CD4-positive, alpha-beta T cell treated with Interleukin-17A for 4 hours (primary cell): ENCODE measurements at regions not wholly inside any gene's neighbourhood (a gene's known extent, or its start where the extent isn't known, plus 50 kb on each side); places are given as distances from the start of the nearest gene placed in this dataset.

Source experiments
- DNase-seq: peaks from one replicate; pipeline ENCODE4 v3.0.0-alpha.2; 2020; ENCODE audit warnings: mixed read lengths

DNA sequence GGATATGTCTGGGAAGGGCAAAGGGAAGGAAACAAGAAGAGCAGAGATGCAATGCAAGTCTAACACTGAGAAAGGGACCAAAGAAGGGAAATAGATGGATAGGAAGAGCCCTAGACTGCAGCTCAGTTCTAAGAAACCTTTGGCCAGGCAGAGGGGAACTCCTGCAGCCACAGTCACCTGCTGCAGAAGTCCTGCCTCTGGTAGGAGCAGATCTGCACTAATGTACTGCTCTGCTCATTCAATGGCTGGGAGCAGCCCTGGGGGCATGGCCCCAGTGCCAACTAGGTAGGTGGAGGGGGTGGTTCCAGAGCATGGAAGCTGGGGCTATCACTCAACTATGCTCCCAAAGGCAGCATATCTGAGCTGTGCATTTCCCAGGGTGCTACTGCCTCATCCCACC lies 388.9 kb downstream of the PCNX1 start:
- no peak for DNase-seq

DNA sequence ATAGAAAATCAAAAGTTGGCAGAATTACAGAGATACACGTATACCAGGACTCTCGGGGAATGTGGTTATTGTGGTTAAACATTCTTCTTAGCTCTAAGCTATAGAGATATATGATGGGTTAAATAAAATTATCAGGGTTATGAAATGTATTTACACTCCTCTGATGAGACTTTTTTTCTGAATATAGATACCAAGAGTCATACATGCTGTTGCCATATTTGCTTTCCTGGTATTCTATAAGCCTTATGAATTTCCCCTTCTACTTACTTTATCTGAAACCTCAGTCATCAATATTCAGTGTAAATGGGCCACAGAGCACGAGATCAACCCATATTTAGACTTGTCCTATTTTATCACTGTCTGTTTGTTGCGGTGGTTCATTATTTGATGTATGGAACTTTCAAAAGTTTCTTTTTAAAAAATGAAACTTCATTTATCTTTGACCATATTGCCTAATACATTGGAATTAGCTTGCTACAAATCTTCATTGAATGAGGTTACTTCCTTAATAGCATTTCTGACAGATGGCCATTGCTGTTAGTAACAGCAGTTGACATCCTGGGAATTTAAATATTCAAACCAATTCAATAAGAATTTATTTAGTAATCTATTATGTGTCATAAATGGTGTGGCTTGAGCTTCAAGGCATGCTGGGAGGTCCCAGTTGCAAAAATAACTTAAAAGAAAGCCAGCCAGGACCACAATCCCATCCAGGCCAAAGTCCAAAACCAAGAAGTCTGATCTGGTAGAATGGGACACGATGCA lies 393.5 kb downstream of the PCNX1 start:
- no peak for DNase-seq

DNA sequence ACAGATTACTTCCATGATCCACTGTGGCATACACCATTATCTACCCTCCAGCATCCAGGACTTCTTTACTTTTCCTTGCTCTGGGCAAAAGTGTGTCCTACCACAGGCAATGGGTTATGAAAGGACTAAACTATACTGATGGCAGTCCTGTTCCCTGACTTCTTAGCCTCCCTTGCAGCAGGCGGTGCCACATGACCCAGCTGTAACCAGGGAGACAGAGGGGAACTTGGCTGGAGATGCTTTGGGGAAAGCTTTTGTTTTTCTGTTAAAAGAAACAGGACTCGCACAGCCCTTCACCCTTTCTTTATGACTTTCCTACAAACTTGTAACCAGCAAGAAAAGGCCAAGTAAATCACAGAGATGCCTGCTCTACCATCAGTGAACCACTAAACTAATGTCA lies 394.4 kb downstream of the PCNX1 start:
- DNase-seq, result no peak

DNA sequence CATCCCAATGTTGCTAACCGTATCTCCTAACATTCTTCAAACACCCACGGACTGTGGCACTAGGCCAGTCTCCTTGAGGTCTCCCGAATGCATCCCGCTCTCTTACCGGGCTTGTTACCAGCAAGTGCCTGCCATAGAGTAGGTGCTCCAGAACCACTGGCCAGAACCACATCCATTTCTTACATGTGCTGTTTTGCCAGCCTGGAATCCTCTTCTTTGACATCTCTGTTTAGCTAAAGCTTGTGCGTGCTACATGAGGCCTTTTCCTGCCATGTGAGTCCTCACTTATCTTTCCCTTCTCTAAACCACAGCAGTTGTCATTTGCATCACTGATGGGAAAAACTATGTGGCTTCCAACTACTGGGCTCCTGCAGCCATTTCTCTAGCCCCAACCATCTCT lies 397.4 kb downstream of the PCNX1 start:
- no peak for DNase-seq

DNA sequence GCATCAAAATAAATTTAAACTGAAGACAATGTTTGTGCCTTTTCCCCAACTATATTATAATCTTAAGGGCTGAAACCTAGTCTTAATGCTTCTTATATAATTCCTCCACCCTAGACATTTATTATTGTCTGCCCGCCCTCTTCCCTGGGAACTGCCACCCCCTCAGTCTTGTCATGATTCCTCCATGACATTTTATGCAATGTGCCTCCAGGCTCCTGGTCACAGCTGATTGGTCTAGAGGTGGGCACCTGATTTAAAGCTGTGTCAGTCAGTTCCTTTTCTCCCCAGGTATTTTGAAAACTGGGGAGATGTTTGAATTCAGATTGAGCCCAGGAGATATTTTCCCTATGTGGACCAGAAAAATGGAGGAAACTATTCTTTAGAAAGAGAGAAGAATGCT lies 401.4 kb downstream of the PCNX1 start:
- DNase-seq, result no peak

DNA sequence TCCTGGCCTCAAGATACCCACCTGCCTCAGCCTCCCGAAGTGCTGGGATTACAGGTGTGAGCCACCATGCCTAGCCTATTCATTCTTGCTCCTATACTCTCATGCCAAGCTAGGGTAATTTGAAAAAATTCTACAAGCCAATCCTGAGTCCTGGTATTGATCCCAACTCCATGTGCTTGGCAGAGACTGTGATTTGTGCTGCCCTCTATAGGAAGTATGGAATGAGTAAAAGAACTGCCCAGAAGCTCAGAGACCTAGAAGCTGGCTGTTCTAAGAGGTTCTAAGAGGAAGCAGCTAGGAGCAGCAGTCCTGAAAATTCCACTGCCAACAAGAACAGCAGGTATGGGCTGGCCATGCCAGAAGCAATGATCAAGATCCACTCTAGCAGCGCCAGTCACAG lies 402.5 kb downstream of the PCNX1 start:
- no peak for DNase-seq

DNA sequence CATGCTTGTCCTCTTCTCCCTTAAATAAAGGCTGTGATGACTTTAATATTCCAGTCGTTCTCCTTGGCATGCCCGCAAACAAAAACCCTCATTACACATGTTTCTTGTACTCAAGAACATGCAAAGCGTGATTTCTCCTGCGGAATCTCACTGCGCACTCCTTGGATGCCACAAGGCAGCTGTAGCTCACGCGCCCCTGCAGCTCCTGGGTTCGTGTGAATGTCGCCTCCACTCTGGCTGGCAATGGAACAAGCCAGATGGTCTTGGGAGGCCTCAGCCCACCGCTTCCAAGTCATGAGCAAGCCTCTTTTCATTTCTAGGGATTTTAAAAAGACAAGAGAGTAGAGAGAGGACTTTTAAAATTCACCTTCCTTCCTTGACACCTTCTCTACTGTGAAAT lies 403.8 kb downstream of the PCNX1 start:
- DNase-seq, result no peak

DNA sequence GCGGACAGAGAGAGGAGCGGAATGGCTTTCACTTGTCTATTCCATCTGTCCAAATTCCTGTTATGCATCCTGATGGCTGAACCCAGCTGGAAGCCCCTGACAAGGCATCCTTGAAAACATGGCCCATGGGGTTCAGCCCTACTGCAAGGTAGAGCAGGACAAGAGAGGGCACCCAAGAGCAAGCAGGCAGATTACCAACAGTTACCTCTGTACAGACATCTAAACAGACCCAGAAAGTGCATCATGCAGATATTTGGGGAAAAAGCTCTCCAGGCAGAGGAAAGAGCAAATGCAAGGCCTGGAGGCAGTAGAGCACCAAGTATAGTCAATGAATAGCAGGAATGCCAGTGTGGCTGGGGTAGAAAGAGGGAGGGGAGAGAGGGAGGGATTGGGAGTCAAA lies 407.5 kb downstream of the PCNX1 start:
- DNase-seq, result no peak

DNA sequence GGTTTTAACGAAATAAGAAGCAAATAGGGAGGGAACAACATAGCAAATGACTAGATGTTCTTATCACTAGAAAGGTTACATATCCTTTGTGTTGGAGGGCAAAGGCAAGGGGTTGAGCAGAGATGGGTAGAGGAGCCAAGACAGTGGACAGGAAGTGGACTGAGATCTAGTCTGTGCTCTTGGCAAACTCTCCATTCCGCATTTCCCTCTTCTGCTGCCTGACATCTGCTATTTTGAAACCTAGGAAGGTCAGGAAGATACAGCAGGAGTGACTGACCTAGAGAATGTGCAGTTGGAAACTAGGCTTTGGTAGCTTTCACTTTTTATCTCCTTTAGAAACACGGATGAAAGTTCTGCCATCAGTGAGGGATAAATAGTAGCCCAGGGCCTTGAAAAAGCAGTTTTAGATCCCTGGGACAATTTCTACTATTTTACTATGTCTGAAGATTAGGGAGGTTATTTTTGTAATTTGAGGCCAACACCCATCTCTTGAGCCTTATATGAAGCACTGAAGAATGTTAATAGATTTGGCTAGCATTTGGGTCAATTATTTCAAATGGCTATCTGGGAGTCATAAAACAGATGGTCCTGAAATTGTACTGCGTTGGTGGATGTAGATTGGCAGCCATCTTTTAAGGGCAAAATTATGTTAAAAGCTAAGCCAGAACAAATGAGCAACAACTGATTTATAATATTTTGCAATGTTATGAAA lies 410.3 kb downstream of the PCNX1 start:
- DNase-seq, result no peak

DNA sequence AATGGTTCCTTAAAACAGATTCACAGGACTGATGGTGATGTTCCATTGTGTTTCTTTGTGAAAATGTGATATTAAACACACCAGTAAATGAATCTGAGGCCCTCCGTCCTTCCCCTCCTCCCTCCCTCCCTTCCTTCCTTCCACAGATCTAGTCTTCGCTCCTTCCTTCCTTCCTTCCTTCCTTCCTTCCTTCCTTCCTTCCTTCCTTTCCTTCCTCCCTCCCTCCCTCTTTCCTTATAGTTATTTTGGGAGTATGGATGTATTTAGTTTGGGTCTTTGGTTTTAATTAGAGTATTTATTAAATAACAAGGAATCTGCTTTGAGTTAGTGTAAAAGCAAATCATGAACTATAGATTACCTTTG lies 410.8 kb downstream of the PCNX1 start:
- no peak for DNase-seq

DNA sequence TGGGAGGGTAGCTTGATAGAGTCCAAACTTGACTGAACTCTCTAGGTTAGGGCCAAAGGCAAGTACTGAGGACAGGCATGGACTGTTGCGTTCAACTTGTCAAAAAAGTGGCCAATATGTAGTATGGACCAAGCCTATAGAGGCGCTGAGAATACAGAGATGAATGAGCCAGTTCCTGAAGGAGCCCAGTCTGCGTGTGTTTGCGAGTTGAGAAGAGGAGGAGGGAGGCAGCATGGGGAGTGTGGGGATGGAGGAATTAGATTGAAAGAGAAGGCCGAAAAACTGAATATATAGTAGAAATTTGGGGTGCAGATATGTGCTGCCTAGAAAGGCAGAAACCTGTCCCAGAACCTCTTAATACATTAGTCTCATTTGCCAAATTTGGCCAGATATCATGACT lies 412.4 kb downstream of the PCNX1 start:
- DNase-seq, result no peak

DNA sequence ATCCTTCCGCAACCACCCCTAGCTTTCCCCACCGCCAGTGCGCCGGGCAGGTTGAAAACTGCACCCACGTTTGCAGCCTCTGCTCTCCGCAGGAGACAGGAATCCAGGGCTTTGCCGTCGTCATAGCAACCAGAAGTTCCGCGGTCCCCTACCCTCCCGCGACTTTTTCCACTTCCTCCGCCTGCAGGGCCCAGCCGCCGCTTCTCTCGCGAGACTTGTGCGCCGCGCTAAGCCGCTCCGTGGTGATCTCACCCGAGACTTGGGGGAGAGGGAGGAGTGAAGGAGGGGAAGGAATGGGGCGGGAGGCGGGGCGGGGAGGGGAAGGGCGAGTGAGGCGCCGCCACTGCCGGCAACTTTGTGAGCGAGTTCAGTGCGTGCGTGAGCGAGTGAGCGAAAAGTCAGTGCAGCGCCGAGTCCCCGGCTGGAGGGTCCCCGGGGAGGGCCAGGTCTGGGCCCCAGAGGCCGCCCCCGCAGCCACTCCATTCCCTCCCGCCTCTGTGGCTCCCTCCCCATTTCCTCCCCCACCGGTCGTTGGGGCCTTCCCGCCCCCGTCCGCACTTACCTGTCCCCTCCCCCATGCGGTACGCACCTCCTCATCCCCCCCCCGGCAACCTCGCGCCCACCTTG lies 413.0 kb downstream of the PCNX1 start, which contains the start of gene SIPA1L1:
SIPA1L1 (plus strand) TSS at position 370 of the 627 bp plus-strand sequence.
- DNase-seq, result peak; percentile 98

DNA sequence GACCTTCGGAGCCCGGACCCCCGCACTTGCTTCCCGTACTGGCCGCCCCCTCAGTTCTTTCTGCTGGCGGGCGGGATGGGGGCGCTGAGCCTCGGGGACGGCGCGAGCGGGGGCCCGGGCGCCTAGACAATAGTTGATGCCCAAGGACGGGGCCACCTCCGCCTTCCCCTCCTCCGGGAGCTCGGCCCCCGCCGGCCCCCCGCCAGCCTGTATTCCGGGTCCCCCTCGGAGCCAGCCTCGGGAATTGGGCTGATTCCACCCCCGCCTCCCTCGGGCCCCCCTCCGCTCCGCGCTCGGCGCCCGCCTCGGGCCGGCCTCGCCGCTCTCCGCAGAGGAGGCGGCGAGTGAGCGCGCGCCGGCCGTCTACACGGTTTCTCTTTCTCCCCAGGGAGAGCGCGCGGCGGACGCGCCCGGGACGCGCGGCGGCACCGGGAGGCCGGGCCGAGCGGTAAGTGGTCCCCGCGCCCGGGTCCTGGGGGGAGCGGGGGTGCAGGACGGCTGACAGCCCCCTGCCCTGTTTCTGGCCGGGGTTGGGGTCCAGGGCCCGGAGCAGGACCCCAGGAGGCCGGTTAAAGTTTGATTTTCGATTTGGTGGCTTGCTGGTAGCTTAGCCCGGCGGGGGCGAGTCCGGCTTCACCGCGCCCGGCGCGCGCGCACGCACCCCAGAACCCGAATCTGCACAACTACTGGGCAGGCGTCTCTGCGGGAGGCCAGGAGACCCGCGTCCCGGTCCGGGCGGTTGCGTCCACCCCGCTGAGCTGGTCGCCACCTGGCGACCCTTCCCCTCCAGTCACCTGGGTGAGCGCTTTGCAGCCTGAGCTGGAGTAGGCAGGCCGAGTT lies 413.7 kb downstream of the PCNX1 start:
- DNase-seq, result peak; percentile 69

DNA sequence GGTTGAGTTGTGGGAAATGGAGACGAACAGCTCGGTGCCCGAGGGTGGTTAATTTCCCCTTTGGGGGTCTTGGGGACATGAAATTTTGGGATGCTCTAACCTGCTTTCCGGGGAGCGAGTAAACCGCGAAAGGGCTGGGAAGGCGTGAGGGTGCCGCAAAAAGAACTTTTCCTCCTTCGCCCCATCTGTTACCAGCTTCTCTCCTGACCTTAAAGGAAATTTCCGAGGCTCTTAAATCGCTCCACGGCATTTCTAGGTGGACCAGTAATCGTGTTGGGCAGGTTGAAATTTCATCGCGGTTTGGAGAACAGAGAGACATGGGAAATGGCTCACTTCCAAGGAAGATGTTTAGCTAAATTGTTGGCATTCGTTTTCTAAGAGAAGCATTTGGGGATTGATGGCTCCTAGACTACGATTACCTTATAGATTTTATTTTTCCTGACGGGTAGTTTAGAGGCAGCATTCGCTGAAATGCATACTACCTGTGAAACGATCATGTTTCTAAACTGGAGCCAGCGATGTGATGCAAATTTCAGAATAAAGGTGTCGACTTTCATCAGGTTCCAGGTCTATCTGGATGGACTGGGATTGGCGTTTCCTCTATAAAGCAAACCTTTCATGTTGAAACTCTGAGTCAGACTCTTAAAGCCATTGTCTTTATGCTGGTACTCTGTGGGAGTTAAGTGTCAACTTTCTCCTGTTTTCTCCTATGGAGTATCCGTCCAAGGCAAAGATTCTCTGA lies 414.5 kb downstream of the PCNX1 start:
- DNase-seq, result no peak

DNA sequence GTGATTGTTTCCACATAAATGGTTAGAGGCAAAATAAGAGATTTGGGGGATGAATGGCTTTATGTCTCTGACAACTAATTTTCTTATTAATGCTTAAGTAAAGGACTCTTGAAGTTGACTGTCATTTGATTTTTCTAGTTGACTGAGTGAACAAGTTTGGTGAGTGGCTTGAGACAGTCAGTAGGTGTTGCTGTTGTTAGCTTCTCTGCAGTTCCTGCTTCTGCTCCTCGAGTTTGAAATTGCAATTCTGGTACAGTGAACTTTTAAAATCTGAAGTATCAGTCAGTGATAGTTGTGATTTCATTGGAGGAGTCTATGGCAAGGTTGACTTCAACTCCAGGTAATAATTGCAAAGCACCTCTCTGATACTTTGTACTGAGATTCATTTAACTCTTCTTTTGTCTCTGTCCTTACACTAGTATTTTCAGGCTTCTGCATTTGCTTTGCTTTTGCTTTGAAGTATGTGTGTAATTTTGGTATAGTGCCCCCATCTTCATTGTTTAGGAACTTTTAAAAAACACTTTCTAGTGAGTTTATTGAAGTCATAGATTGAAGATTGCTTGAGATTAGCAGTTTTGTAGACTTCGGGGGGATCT lies 415.5 kb downstream of the PCNX1 start:
- peak; percentile 19 for DNase-seq

DNA sequence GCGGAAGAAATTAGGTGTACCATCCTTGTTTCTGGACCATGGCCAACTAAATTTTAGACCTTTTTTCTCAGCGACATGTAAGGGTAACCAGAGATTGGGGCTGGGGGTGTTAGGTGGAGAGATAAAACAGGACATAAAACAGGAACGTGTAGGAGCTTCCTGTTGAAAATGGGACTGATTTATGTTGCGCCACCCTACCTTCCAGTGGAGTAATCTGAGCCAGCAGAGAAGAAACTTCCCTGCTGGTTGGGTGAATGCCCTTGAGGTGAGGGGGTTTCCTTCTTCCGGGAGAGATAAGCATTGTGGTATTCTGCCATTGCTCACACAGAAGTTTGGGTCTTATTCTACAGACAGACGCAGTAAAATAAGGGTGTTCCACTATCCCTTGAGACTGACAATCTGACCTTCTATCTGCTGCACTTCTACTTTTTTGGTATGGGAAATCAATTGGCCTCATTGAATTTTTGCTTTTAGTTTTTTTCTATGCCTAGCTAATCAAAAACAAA lies 417.6 kb downstream of the PCNX1 start:
- DNase-seq, result peak; percentile 37

DNA sequence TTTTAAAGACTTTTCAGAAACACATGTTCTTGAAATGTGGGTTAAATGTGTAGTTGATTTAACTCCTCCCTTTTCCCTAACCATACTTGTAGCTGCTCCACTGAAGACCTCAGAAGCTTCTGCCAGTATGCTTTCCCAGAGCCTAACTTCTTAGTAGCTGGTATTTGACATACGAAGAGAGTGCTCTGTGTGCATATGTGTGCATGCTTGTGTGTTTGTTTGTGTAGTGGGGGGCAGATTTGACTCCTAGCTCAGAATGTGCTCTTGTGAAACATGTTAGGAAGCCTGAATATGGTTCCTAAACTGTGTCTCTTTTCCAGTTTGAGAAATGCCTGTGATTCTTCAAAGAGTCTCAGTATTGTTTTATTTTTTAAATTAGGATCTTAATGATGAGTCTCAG lies 420.4 kb downstream of the PCNX1 start:
- DNase-seq, result no peak

DNA sequence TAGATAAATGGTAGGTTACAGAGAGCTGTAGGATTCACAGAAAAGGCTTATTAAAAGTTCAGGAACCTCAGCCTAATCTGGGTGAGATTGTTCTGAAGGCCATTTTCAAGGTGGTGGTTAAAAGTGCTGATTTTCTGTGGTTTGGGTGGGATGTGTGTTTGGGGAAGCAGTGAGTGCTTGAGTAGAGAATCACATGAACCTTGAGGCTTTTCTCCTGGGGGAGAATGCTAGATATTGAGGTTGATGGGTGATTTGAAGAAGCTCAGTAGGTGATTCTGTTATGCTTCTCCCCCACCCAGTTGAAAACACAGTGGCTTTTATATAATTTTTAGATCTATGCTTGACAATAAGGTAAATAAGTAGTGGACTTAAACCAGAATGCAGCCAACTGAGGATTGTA lies 420.9 kb downstream of the PCNX1 start:
- DNase-seq, result no peak

DNA sequence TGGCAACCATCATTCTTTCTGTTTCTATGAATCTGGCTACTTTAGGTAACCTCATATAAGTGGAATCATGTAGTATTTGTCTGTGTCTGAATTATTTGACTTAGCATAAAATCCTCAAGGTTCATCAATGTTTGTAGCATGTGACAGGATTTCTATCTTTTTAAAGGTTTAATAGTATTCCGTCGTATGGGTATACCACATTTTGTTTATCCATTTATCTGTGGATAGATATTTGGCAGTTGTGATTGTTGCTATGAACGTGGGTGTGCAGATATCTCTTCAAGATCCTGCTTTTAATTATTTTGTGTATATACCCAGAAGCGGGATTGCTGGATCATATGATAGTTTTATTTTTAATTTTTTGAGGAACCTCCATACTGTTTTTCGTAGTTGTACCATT lies 421.7 kb downstream of the PCNX1 start:
- no peak for DNase-seq

DNA sequence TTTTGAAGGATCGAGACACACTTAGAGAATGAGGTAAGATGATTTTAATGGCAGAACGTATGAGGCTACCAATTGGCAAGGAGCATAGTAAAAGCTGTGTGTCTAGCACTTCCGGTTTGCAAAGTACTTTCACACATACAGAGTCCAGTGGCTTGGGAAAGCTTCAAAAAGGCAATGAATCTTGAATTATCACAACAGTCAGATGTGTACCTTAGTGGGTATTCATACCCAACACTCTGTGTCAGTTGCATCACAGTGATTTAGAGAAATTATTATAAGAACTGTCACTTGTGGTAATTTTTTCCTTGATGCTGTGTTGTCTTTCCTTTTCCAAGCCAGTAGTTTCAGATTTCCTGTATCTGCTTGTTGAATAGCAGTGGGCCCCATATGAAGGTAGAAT lies 424.1 kb downstream of the PCNX1 start:
- DNase-seq, result no peak

DNA sequence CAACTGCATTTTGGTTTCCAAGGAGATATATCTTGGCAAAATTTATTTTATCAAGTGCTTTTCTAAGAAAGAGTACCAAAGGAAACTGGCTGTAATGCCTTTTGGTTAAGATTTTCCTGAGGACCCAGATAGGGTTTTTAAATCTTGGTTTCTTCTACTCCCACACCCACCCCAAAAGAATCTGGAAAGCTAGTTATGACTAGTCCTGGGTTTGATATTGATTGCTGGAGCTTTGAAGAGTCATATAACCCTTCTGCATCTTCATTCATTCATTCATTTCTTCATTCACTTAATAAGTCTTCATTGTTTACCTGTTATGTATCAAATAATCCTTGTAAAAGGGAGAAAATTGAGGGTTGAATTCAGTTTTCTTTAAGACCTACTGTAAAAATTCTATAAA lies 425.2 kb downstream of the PCNX1 start:
- no peak for DNase-seq

DNA sequence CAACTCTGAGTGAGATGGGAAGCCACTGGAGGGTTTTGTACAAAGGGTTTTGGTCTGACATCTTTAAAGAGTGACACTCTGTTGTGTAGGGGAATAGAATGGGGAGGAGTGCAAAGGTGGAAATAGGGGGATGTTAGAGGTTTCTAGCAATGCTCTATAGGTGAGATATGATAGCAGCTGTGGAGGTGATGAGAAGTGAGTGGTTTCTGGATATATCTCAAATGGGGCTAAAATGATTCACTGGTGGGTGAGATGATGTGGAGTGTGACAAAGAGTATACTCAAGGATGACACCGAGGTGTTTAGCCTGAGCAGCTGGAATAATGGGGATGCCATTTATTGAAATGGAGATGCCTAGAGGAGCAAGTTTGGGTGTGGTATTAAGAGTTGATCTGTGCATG lies 426.4 kb downstream of the PCNX1 start:
- DNase-seq, result no peak
